ENCODE measurements at regions not wholly inside any gene's neighbourhood (a gene's known extent, or its start where the extent isn't known, plus 50 kb on each side); places are given as distances from the start of the nearest gene placed in this dataset.

- H3K27ac ChIP-seq (ENCODE audit: low read length) = no peak overlapping the region
- no peaks in the 10 kb centered on the region for H3K9me2 ChIP-seq (replicated peaks; ENCODE audit: insufficient read depth, low read length)
- H3K36me3 ChIP-seq (ENCODE audit: insufficient read depth, low read length) = no peaks in the 10 kb centered on the region
- no peak overlapping the region for H3K4me2 ChIP-seq (ENCODE audit: low read depth, low read length, poor library complexity, severe bottlenecking)
- H2AFZ ChIP-seq (ENCODE audit: low read length) = no peak overlapping the region
- no peaks in the 10 kb centered on the region for H3K27me3 ChIP-seq (ENCODE audit: low read length)
- no peak for DNase-seq
- no peak overlapping the region for H3K9ac ChIP-seq (ENCODE audit: low read length)
- no peaks in the 10 kb centered on the region for H4K20me1 ChIP-seq (ENCODE audit: insufficient read depth, low read depth, low read length)
- H3K79me2 ChIP-seq (ENCODE audit: low read length) = no peaks in the 10 kb centered on the region
- no peak overlapping the region for H3K4me3 ChIP-seq (ENCODE audit: low read length)
- H3K4me1 ChIP-seq (ENCODE audit: low read length) = no peaks in the 10 kb centered on the region
- no peaks in the 10 kb centered on the region for H3K9me3 ChIP-seq (ENCODE audit: low read length)
Measured at GRCh38 chr2:217731805-217732204, 271.0 kb downstream of the TNS1 start.

DNA sequence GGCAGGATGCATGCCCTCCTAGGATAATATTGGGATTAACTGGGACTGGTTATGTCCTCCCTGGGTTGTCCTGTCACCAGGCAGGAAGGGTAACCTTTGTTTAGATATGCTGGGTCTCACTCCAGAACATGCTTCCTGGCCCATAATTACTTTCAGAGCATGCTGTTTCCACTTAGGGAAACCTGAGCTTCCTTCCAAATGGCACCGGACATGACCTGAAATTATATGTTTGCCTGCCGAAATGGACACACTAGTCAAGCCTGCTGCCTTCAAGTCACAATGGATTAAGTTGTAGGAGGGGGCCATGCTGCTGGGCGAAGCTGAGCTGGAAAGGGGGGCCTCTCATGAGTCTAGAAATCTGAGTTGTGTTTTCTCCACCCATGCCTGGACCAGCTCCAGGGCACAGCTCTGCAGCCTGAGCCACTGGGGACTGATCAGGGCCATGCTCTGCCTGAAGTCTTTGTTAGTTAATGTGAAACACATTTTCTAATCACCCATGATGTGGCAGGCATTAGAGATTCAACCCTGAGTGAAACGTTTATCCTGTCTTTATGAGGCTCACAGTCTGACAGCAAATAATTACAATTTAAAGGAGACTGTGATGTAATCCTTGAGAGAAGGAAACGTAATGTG is 273.3 kb downstream of the TNS1 start:
- H3K4me3 ChIP-seq (ENCODE audit: low read length) = no peak overlapping the region
- no peaks in the 10 kb centered on the region for H3K79me2 ChIP-seq (ENCODE audit: low read length)
- no peaks in the 10 kb centered on the region for H3K4me1 ChIP-seq (ENCODE audit: low read length)
- no peaks in the 10 kb centered on the region for H3K36me3 ChIP-seq (ENCODE audit: insufficient read depth, low read length)
- H3K4me2 ChIP-seq (ENCODE audit: low read depth, low read length, poor library complexity, severe bottlenecking) = no peak overlapping the region
- no peaks in the 10 kb centered on the region for H4K20me1 ChIP-seq (ENCODE audit: insufficient read depth, low read depth, low read length)
- no peak for DNase-seq
- H3K9me2 ChIP-seq (replicated peaks; ENCODE audit: insufficient read depth, low read length) = no peaks in the 10 kb centered on the region
- H3K27me3 ChIP-seq (ENCODE audit: low read length) = no peaks in the 10 kb centered on the region
- H3K27ac ChIP-seq (ENCODE audit: low read length) = no peak overlapping the region
- H2AFZ ChIP-seq (ENCODE audit: low read length) = no peak overlapping the region
- H3K9me3 ChIP-seq (ENCODE audit: low read length) = no peaks in the 10 kb centered on the region
- H3K9ac ChIP-seq (ENCODE audit: low read length) = no peak overlapping the region

GRCh38 chr2:217727801-217728200 is 275.0 kb downstream of the TNS1 start:
- Histone ChIP-seq H3K9me3 (ENCODE audit: low read length) (no peaks in the 10 kb centered on the region), H3K79me2 (ENCODE audit: low read length) (no peaks in the 10 kb centered on the region), H4K20me1 (ENCODE audit: insufficient read depth, low read depth, low read length) (no peaks in the 10 kb centered on the region), H3K4me2 (ENCODE audit: low read depth, low read length, poor library complexity, severe bottlenecking) (no peak overlapping the region), H3K9ac (ENCODE audit: low read length) (no peak overlapping the region), H2AFZ (ENCODE audit: low read length) (no peak overlapping the region), H3K4me3 (ENCODE audit: low read length) (no peak overlapping the region), H3K9me2 (replicated peaks; ENCODE audit: insufficient read depth, low read length) (no peaks in the 10 kb centered on the region), H3K36me3 (ENCODE audit: insufficient read depth, low read length) (no peaks in the 10 kb centered on the region), H3K27me3 (ENCODE audit: low read length) (no peaks in the 10 kb centered on the region), H3K4me1 (ENCODE audit: low read length) (no peaks in the 10 kb centered on the region), H3K27ac (ENCODE audit: low read length) (no peak overlapping the region)
- DNase-seq = no peak

GRCh38 chr2:217725409-217725808 is 277.4 kb downstream of the TNS1 start:
- H4K20me1 ChIP-seq (ENCODE audit: insufficient read depth, low read depth, low read length) = no peaks in the 10 kb centered on the region
- H3K9ac ChIP-seq (ENCODE audit: low read length) = no peak overlapping the region
- H3K9me2 ChIP-seq (replicated peaks; ENCODE audit: insufficient read depth, low read length) = no peaks in the 10 kb centered on the region
- H2AFZ ChIP-seq (ENCODE audit: low read length) = no peak overlapping the region
- no peak overlapping the region for H3K4me3 ChIP-seq (ENCODE audit: low read length)
- H3K36me3 ChIP-seq (ENCODE audit: insufficient read depth, low read length) = no peaks in the 10 kb centered on the region
- no peaks in the 10 kb centered on the region for H3K79me2 ChIP-seq (ENCODE audit: low read length)
- DNase-seq = no peak
- no peak overlapping the region for H3K4me2 ChIP-seq (ENCODE audit: low read depth, low read length, poor library complexity, severe bottlenecking)
- no peaks in the 10 kb centered on the region for H3K4me1 ChIP-seq (ENCODE audit: low read length)
- no peak overlapping the region for H3K27ac ChIP-seq (ENCODE audit: low read length)
- H3K9me3 ChIP-seq (ENCODE audit: low read length) = no peaks in the 10 kb centered on the region
- H3K27me3 ChIP-seq (ENCODE audit: low read length) = no peaks in the 10 kb centered on the region

DNA sequence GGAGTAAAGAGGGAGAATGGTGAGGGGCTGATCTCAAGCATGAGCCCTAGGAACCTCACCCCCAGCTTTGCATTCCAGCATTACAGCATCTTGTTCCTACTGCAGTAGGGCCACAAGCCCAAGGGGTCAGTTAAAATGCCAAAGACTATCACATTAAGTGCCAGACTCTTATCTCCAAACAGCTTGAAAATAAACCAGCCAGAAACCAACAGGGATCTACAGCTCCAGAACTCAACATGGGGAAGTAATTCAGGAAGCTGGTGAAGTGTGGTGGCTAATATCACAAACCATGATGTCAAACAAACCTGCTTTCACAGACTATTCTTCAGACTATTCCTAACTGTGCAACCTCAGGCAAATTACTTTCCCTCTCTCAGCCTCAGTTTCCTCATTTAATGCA is 278.3 kb downstream of the TNS1 start:
- Histone ChIP-seq H3K36me3 (ENCODE audit: insufficient read depth, low read length) (no peaks in the 10 kb centered on the region), H3K9me3 (ENCODE audit: low read length) (no peaks in the 10 kb centered on the region), H3K79me2 (ENCODE audit: low read length) (no peaks in the 10 kb centered on the region), H2AFZ (ENCODE audit: low read length) (no peak overlapping the region), H4K20me1 (ENCODE audit: insufficient read depth, low read depth, low read length) (no peaks in the 10 kb centered on the region), H3K9ac (ENCODE audit: low read length) (no peak overlapping the region), H3K27me3 (ENCODE audit: low read length) (no peaks in the 10 kb centered on the region), H3K9me2 (replicated peaks; ENCODE audit: insufficient read depth, low read length) (no peaks in the 10 kb centered on the region), H3K27ac (ENCODE audit: low read length) (no peak overlapping the region), H3K4me2 (ENCODE audit: low read depth, low read length, poor library complexity, severe bottlenecking) (no peak overlapping the region), H3K4me1 (ENCODE audit: low read length) (no peaks in the 10 kb centered on the region), H3K4me3 (ENCODE audit: low read length) (no peak overlapping the region)
- DNase-seq = no peak

DNA sequence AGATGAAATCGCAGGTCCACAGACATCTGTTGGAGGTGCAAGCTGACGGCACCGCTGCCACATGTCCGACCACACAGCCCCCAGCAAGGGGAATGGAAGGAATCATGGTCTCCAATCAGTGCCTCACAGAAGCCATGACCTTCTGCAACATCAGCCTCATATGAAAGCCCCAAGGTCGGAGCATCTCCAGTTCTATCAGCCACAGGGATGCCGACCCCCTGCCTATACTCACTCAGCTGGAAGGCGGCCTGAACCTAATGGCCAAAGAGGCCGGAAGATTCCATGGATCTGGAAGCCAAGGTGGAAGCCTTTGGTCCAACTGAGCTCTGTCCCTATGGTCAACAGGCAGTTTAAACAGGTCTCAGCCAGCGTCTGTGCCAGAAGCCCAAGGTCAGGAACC is 278.8 kb downstream of the TNS1 start:
- no peaks in the 10 kb centered on the region for H3K9me2 ChIP-seq (replicated peaks; ENCODE audit: insufficient read depth, low read length)
- no peak overlapping the region for H3K9ac ChIP-seq (ENCODE audit: low read length)
- H3K79me2 ChIP-seq (ENCODE audit: low read length) = no peaks in the 10 kb centered on the region
- H3K4me1 ChIP-seq (ENCODE audit: low read length) = no peaks in the 10 kb centered on the region
- H2AFZ ChIP-seq (ENCODE audit: low read length) = no peak overlapping the region
- no peaks in the 10 kb centered on the region for H3K36me3 ChIP-seq (ENCODE audit: insufficient read depth, low read length)
- H3K27ac ChIP-seq (ENCODE audit: low read length) = no peak overlapping the region
- no peak overlapping the region for H3K4me3 ChIP-seq (ENCODE audit: low read length)
- no peaks in the 10 kb centered on the region for H4K20me1 ChIP-seq (ENCODE audit: insufficient read depth, low read depth, low read length)
- DNase-seq = no peak
- no peaks in the 10 kb centered on the region for H3K27me3 ChIP-seq (ENCODE audit: low read length)
- no peaks in the 10 kb centered on the region for H3K9me3 ChIP-seq (ENCODE audit: low read length)
- no peak overlapping the region for H3K4me2 ChIP-seq (ENCODE audit: low read depth, low read length, poor library complexity, severe bottlenecking)

- no peak overlapping the region for H2AFZ ChIP-seq (ENCODE audit: low read length)
- H3K79me2 ChIP-seq (ENCODE audit: low read length) = no peaks in the 10 kb centered on the region
- no peak overlapping the region for H3K9ac ChIP-seq (ENCODE audit: low read length)
- H3K4me1 ChIP-seq (ENCODE audit: low read length) = no peaks in the 10 kb centered on the region
- DNase-seq = no peak
- no peak overlapping the region for H3K4me3 ChIP-seq (ENCODE audit: low read length)
- no peaks in the 10 kb centered on the region for H3K9me3 ChIP-seq (ENCODE audit: low read length)
- H3K27me3 ChIP-seq (ENCODE audit: low read length) = no peaks in the 10 kb centered on the region
- H3K9me2 ChIP-seq (replicated peaks; ENCODE audit: insufficient read depth, low read length) = no peaks in the 10 kb centered on the region
- no peak overlapping the region for H3K4me2 ChIP-seq (ENCODE audit: low read depth, low read length, poor library complexity, severe bottlenecking)
- no peak overlapping the region for H3K27ac ChIP-seq (ENCODE audit: low read length)
- H3K36me3 ChIP-seq (ENCODE audit: insufficient read depth, low read length) = no peaks in the 10 kb centered on the region
- H4K20me1 ChIP-seq (ENCODE audit: insufficient read depth, low read depth, low read length) = no peaks in the 10 kb centered on the region
Measured at GRCh38 chr2:217722883-217723472, 279.8 kb downstream of the TNS1 start.

DNA sequence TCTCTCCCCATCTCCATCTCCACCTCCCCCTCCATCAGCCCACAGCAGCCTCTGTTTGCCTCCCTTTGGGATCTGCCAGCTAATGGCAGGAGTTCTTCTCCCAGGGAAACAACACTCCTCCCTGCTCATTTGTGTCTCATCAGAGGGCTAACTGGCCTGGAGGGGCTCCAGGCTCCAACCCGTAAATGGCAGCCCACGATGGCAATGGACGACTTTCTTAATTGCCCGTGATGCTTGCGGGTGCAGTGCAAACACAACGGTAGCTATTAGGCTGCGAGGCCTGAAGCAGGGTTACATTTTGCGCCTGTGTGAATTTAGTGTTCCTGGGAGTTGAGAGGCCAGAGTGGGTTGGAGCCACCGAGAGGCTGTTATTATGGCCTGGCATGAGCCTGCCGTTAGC is 285.1 kb downstream of the TNS1 start:
- Histone ChIP-seq H3K4me3 (ENCODE audit: low read length) (no peak overlapping the region), H3K79me2 (ENCODE audit: low read length) (no peaks in the 10 kb centered on the region), H3K27me3 (ENCODE audit: low read length) (no peaks in the 10 kb centered on the region), H2AFZ (ENCODE audit: low read length) (no peak overlapping the region), H3K4me2 (ENCODE audit: low read depth, low read length, poor library complexity, severe bottlenecking) (no peak overlapping the region), H3K9me3 (ENCODE audit: low read length) (no peaks in the 10 kb centered on the region), H3K9me2 (replicated peaks; ENCODE audit: insufficient read depth, low read length) (no peaks in the 10 kb centered on the region), H4K20me1 (ENCODE audit: insufficient read depth, low read depth, low read length) (no peaks in the 10 kb centered on the region), H3K36me3 (ENCODE audit: insufficient read depth, low read length) (no peaks in the 10 kb centered on the region), H3K4me1 (ENCODE audit: low read length) (no peaks in the 10 kb centered on the region), H3K9ac (ENCODE audit: low read length) (no peak overlapping the region), H3K27ac (ENCODE audit: low read length) (no peak overlapping the region)
- no peak for DNase-seq
